AG10803 (cell line): ENCODE measurements at regions not wholly inside any gene's neighbourhood (a gene's known extent, or its start where the extent isn't known, plus 50 kb on each side); places are given as distances from the start of the nearest gene placed in this dataset.
A peak's percentile ranks its signal among the peaks of the same experiment; 100 is the strongest.

ENCODE experiments used
- DNase-seq: peaks from one replicate; pipeline ENCODE4 v3.0.0; 2010; ENCODE audit warnings: low read depth
- H3K4me3 ChIP-seq: 2 replicates; pipeline ENCODE4 v1.5.1; 2011; ENCODE audit warnings: mild to moderate bottlenecking, low read length, control low read depth
- TF ChIP-seq, protein P1 (sequence below): conservative IDR thresholded peaks from 2 replicates; pipeline ENCODE4 v1.5.1; 2011; ENCODE audit warnings: mild to moderate bottlenecking, low read length, control low read depth, inconsistent platforms

DNA sequence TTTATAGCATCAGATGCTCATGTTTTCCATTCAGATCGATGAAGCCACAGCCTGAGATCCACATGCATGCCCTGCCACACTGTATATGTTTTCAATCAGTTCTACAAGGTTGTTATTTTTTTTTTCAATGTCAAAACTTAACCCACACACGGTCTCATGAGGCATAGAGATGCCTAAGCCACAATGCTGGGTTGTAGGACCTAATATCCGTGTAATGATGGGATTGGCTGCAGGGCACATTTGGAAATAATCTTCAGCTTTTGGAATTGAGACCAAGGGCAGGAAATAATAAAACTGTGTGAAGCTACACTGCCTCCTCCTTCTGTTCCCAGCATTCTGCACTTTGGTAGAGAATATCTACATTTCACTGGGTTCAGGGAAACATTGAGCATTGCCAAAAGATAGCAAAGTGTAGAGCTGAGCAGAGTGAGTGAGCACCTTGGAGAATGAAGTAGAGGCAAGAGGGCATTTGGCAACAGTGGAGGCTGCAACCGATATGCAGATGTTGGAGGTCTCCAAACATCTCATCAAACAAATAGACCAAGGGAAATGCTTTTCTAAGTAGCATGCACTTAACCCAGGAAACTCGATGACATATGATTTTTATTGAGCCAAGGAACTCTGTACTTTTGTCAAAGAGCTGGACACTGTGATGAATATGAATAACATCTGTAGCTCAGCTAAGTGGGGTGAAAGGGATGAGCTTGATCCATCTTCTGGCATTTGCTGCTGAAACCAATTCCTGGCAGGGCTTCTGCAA, 176.7 kb downstream of the LYPLAL1 start:
- TF ChIP-seq, protein P1, sequence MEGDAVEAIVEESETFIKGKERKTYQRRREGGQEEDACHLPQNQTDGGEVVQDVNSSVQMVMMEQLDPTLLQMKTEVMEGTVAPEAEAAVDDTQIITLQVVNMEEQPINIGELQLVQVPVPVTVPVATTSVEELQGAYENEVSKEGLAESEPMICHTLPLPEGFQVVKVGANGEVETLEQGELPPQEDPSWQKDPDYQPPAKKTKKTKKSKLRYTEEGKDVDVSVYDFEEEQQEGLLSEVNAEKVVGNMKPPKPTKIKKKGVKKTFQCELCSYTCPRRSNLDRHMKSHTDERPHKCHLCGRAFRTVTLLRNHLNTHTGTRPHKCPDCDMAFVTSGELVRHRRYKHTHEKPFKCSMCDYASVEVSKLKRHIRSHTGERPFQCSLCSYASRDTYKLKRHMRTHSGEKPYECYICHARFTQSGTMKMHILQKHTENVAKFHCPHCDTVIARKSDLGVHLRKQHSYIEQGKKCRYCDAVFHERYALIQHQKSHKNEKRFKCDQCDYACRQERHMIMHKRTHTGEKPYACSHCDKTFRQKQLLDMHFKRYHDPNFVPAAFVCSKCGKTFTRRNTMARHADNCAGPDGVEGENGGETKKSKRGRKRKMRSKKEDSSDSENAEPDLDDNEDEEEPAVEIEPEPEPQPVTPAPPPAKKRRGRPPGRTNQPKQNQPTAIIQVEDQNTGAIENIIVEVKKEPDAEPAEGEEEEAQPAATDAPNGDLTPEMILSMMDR = no peak
- DNase-seq = no peak
- H3K4me3 ChIP-seq = no peak overlapping the region

- no peak for DNase-seq
- TF ChIP-seq, protein P1 = no peak
- no peak overlapping the region for H3K4me3 ChIP-seq
Measured at GRCh38 chr1:219347921-219348391, 174.3 kb downstream of the LYPLAL1 start.

DNA sequence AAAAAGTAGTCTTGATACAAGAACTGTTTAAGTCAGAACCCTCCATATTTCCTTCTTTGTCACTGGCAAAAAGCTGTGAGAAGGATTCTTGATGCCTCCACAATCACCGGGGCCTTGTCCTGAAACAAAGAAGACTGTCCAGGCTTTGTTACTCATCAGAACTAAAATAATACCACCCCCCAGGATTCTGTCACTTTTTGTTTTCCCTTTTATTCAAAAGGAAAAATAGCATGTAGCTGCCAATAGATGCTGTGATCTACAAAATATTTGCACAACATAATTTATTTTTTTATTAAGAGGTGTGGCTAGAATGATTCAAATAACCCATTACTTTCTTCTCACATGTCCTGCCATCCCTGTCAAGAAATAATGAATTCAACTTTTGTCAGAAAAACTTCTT, 173.7 kb downstream of the LYPLAL1 start:
- no peak overlapping the region for H3K4me3 ChIP-seq
- TF ChIP-seq, protein P1 = no peak
- DNase-seq = no peak

DNA sequence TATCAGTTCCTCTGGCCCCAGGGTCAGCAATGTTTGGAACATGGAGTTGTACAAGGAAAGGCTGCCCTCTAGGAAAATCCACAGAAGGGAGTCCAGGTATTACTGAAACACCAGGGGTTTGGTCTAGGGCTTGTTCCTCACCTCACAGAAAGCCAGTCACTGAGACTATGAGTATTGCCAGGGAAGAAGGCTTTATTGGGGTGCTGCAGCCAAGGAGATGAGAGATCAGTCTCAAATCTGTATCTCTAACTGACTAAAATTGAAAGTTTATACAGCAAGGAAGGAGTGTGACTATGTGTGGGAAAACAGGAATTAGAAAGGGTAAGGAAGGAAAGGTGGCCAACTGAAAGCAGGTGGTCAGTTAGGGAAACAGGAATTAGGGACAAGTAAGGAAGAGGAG, 172.3 kb downstream of the LYPLAL1 start:
- DNase-seq = no peak
- H3K4me3 ChIP-seq = no peak overlapping the region
- TF ChIP-seq, protein P1 = no peak

DNA sequence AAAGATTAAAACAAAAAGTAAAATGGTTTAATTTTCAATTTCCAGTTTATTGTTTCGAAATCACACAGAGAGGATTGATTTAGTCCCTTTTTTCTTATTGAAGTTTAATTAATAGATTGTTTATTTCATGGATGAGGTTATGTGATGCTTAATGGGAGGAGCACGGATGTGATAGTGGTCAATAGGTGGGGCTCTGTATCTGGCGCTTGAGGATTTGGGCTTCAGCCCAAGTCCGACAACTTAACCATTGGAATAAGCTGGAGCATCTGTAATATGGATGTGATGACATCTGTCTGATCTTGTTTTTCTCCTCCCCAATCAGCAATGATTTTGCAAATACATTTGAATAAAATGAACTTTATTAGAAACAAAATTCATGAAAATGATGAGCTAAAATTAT, 169.2 kb downstream of the LYPLAL1 start:
- TF ChIP-seq, protein P1 = no peak
- H3K4me3 ChIP-seq = no peak overlapping the region
- no peak for DNase-seq

DNA sequence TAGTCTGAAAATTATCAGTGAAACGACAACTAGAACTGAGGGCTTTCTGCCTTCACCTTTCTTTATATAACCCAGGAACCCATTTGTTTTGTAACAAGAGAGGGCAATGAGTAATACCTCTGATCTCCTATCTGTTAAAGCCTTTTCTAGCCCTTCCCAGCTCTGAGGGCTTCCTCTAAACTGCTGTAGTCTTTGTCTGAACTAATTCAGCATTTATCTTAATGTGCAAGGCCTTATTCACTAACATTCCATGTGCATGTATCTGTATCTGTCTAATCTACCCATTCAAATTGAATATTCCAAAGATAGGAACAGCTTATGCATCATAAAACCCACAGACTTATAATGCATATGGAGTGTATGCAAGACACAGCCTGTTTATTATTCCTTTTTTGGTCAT, 167.1 kb downstream of the LYPLAL1 start:
- no peak overlapping the region for H3K4me3 ChIP-seq
- TF ChIP-seq, protein P1 = no peak
- DNase-seq = no peak

GRCh38 chr1:219339466-219339865, 165.8 kb downstream of the LYPLAL1 start:
- no peak overlapping the region for H3K4me3 ChIP-seq
- TF ChIP-seq, protein P1 = no peak
- peak; percentile 44 for DNase-seq
